ENCODE measurements at regions not wholly inside any gene's neighbourhood (a gene's known extent, or its start where the extent isn't known, plus 50 kb on each side); places are given as distances from the start of the nearest gene placed in this dataset.

GRCh38 chr10:121024905-121025584, 173.9 kb downstream of the WDR11 start:
- TF ChIP-seq CTCF (IDR thresholded peaks at IDR 0.05; ENCODE audit: insufficient read depth, low read length, poor library complexity, severe bottlenecking): no peak
- no peak for TF ChIP-seq EZH2phosphoT487 (conservative IDR thresholded peaks at IDR 0.05; ENCODE audit: low read length)
